H1 (cell line): ENCODE measurements at regions not wholly inside any gene's neighbourhood (a gene's known extent, or its start where the extent isn't known, plus 50 kb on each side); places are given as distances from the start of the nearest gene placed in this dataset.

ENCODE experiments used
- CTCF ChIA-PET: fragments of 300-600 bp; sonication (Branson Sonifier 250); formaldehyde crosslinking; loops from one replicate; lab custom pipeline; 2021; ENCODE audit not compliant: partially characterized antibody; lab: Charles Lee
- POLR2A ChIA-PET: fragments of 300-600 bp; sonication (Branson Sonifier 250); formaldehyde crosslinking; loops from one replicate; lab custom pipeline; 2021; ENCODE audit warnings: inconsistent platforms; ENCODE audit not compliant: partially characterized antibody; lab: Charles Lee
- DNase-seq, 2 experiments: peaks; one replicate each; pipeline versions ENCODE4 v3.0.0 to v3.0.0-alpha.2; 2010 to 2022; ENCODE audit warnings: low spot score in 2 of 2, low read depth in 1 of 2, mixed read lengths in 1 of 2
- FAIRE-seq: peaks from 2 replicates; lab custom pipeline; 2011; peaks lifted over from hg19 to GRCh38; lab: Jason Lieb, UNC
- H2AFZ ChIP-seq: 2 replicates; pipeline ENCODE4 v1.8.1; 2012; ENCODE audit warnings: low read length, inconsistent platforms
- H2AK5ac ChIP-seq: 2 replicates; pipeline ENCODE4 v1.6.1; 2013; ENCODE audit warnings: low read depth, low read length
- H2BK120ac ChIP-seq: replicated peaks from 2 replicates; pipeline ENCODE3; 2013; ENCODE audit warnings: low read depth, low read length, inconsistent platforms
- H2BK12ac ChIP-seq: 2 replicates; pipeline ENCODE4 v1.6.1; 2013; ENCODE audit warnings: low read depth, low read length
- H2BK15ac ChIP-seq: 2 replicates; pipeline ENCODE4 v1.6.1; 2013; ENCODE audit warnings: low read length
- H2BK20ac ChIP-seq: 2 replicates; pipeline ENCODE4 v1.6.1; 2013; ENCODE audit warnings: low read length
- H2BK5ac ChIP-seq: 2 replicates; pipeline ENCODE4 v1.6.1; 2013; ENCODE audit warnings: low read depth, low read length
- H3K14ac ChIP-seq: 2 replicates; pipeline ENCODE4 v1.6.1; 2013; ENCODE audit warnings: inconsistent platforms; ENCODE audit not compliant: insufficient read length
- H3K18ac ChIP-seq: 2 replicates; pipeline ENCODE4 v1.6.1; 2013; ENCODE audit warnings: low read length; ENCODE audit errors: extremely low read depth
- H3K23ac ChIP-seq: 2 replicates; pipeline ENCODE4 v1.6.1; 2013; ENCODE audit warnings: inconsistent platforms; ENCODE audit not compliant: insufficient read length
- H3K23me2 ChIP-seq: 2 replicates; pipeline ENCODE4 v1.6.1; 2013; ENCODE audit warnings: low read depth, low read length
- H3K27ac ChIP-seq: 2 replicates; pipeline ENCODE4 v1.6.1; 2011; ENCODE audit warnings: low read depth, low read length, inconsistent platforms
- H3K27me3 ChIP-seq, 4 experiments: replicated peaks in 1 of 4; 1 replicate in 1 of 4; 2 replicates in 3 of 4; pipeline versions ENCODE4 v1.6.1 to v1.8.1; 2011 to 2013; ENCODE audit warnings: low read length in 3 of 4, mild to moderate bottlenecking in 3 of 4, inconsistent platforms in 2 of 4, mixed read lengths in 2 of 4, moderate library complexity in 1 of 4; ENCODE audit not compliant: control insufficient read depth in 3 of 4, insufficient read depth in 3 of 4; ENCODE audit errors: extremely low read depth in 1 of 4
- H3K36me3 ChIP-seq, 4 experiments: 2 replicates each; pipeline versions ENCODE4 v1.6.1 to v1.8.1; 2011 to 2013; ENCODE audit warnings: mild to moderate bottlenecking in 4 of 4, low read length in 3 of 4, moderate library complexity in 2 of 4, control low read depth in 1 of 4, inconsistent platforms in 1 of 4; ENCODE audit not compliant: insufficient read depth in 4 of 4, control insufficient read depth in 2 of 4
- H3K4ac ChIP-seq: replicated peaks from 2 replicates; pipeline ENCODE3; 2013; ENCODE audit warnings: low read length, low read depth, mixed read lengths, inconsistent platforms; ENCODE audit not compliant: insufficient read length
- H3K4me1 ChIP-seq, 4 experiments: replicated peaks in 1 of 4; 1 replicate in 1 of 4; 2 replicates in 3 of 4; pipeline versions ENCODE4 v1.6.1 to v1.8.1; 2011 to 2013; ENCODE audit warnings: low read length in 3 of 4, inconsistent platforms in 2 of 4, mixed read lengths in 1 of 4; ENCODE audit not compliant: insufficient read depth in 4 of 4, control insufficient read depth in 3 of 4
- H3K4me2 ChIP-seq, 2 experiments: 2 replicates each; pipeline versions ENCODE4 v1.6.1 to v1.8.1; 2011 to 2013; ENCODE audit warnings: low read depth in 2 of 2, low read length in 2 of 2, control low read depth in 1 of 2, inconsistent platforms in 1 of 2, mild to moderate bottlenecking in 1 of 2; ENCODE audit not compliant: insufficient read depth in 1 of 2
- H3K4me3 ChIP-seq, 4 experiments: fragments of 200-600, 300-600 bp in 1 of 4; sonication (generic), shearing (Covaris generic), sonication (Bioruptor Twin) in 1 of 4; 2 replicates each; pipeline versions ENCODE4 v1.5.1 to v1.8.1; 2011 to 2016; ENCODE audit warnings: low read length in 4 of 4, low read depth in 3 of 4, control low read depth in 2 of 4, inconsistent platforms in 2 of 4, mild to moderate bottlenecking in 2 of 4, mixed read lengths in 1 of 4, moderate library complexity in 1 of 4; ENCODE audit not compliant: insufficient read depth in 2 of 4; ENCODE audit errors: extremely low read depth in 1 of 4
- H3K56ac ChIP-seq: replicated peaks from 2 replicates; pipeline ENCODE3; 2013; ENCODE audit warnings: low read depth, mild to moderate bottlenecking, mixed read lengths, low read length, inconsistent platforms; ENCODE audit not compliant: insufficient read length
- H3K79me1 ChIP-seq: 2 replicates; pipeline ENCODE4 v1.6.1; 2013; ENCODE audit warnings: low read depth, low read length, control low read depth
- H3K79me2 ChIP-seq, 2 experiments: 2 replicates each; pipeline versions ENCODE4 v1.6.1 to v1.8.1; 2012 to 2013; ENCODE audit warnings: low read length in 2 of 2, mild to moderate bottlenecking in 2 of 2, inconsistent platforms in 1 of 2; ENCODE audit not compliant: insufficient read depth in 2 of 2, control insufficient read depth in 1 of 2
- H3K9ac ChIP-seq, 4 experiments: replicated peaks in 1 of 4; 1 replicate in 1 of 4; 2 replicates in 3 of 4; pipeline versions ENCODE4 v1.6.1 to v1.8.1; 2011 to 2013; ENCODE audit warnings: low read depth in 3 of 4, low read length in 3 of 4, control low read depth in 2 of 4, mild to moderate bottlenecking in 2 of 4, moderate library complexity in 2 of 4, inconsistent platforms in 1 of 4; ENCODE audit errors: extremely low read depth in 1 of 4
- H3K9me3 ChIP-seq, 2 experiments: 2 replicates each; pipeline versions ENCODE4 v1.6.1 to v1.8.1; 2012 to 2013; ENCODE audit warnings: mild to moderate bottlenecking in 2 of 2, moderate library complexity in 2 of 2, control low read depth in 1 of 2, inconsistent platforms in 1 of 2, low read depth in 1 of 2, low read length in 1 of 2, mixed read lengths in 1 of 2; ENCODE audit not compliant: insufficient read depth in 2 of 2
- H4K20me1 ChIP-seq, 2 experiments: replicated peaks in 1 of 2; 2 replicates each; pipeline versions ENCODE3 to v1.8.1; 2011 to 2013; ENCODE audit warnings: inconsistent platforms in 2 of 2, low read length in 2 of 2, mild to moderate bottlenecking in 1 of 2; ENCODE audit not compliant: insufficient read depth in 2 of 2, control insufficient read depth in 1 of 2
- H4K5ac ChIP-seq: 2 replicates; pipeline ENCODE4 v1.6.1; 2013; ENCODE audit warnings: low read length, low read depth, mixed read lengths, inconsistent platforms; ENCODE audit not compliant: insufficient read length
- H4K8ac ChIP-seq: 2 replicates; pipeline ENCODE4 v1.8.0; 2013; ENCODE audit warnings: mild to moderate bottlenecking, moderate library complexity, low read length, inconsistent platforms; ENCODE audit not compliant: insufficient read depth; ENCODE audit errors: extremely low read depth
- H4K91ac ChIP-seq: replicated peaks from 2 replicates; pipeline ENCODE3; 2013; ENCODE audit warnings: low read length, mixed read lengths, inconsistent platforms; ENCODE audit not compliant: insufficient read length
- CBX8 ChIP-seq: fragments of 300-800, 300-1000 bp; sonication (generic); IDR thresholded peaks from 2 replicates; pipeline ENCODE4 v1.7.1; 2016; ENCODE audit warnings: low read depth, low read length, borderline replicate concordance
- CHD2 ChIP-seq: IDR thresholded peaks from 2 replicates; pipeline ENCODE4 v1.6.1; 2012; ENCODE audit warnings: low read length, improper control_type of control experiment
- HDAC2 ChIP-seq, 2 experiments: fragments of 300-600 bp in 1 of 2; sonication (generic) in 1 of 2; IDR thresholded peaks; 2 replicates each; pipeline ENCODE4 v1.6.1; 2011 to 2012; ENCODE audit warnings: low read depth in 2 of 2, low read length in 2 of 2, mild to moderate bottlenecking in 2 of 2, moderate library complexity in 2 of 2, borderline replicate concordance in 1 of 2, inconsistent platforms in 1 of 2
- JUN ChIP-seq: IDR thresholded peaks from 2 replicates; pipeline ENCODE4 v1.6.1; 2011; ENCODE audit warnings: low read depth, mild to moderate bottlenecking, improper control_type of control experiment, low read length
- PHF8 ChIP-seq: fragments of 200-600 bp; sonication (generic); conservative IDR thresholded peaks from 2 replicates; pipeline ENCODE4 v1.7.1; 2012; ENCODE audit warnings: low read depth, mild to moderate bottlenecking, inconsistent platforms, low read length, moderate library complexity
- RAD21 ChIP-seq, 2 experiments: IDR thresholded peaks in 1 of 2; conservative IDR thresholded peaks in 1 of 2; 2 replicates each; pipeline ENCODE4 v1.6.1; 2011; ENCODE audit warnings: low read depth in 2 of 2, low read length in 2 of 2, improper control_type of control experiment in 1 of 2, inconsistent platforms in 1 of 2, mild to moderate bottlenecking in 1 of 2, moderate library complexity in 1 of 2
- SRF ChIP-seq: IDR thresholded peaks from 2 replicates; pipeline ENCODE4 v1.6.1; 2011; ENCODE audit warnings: mild to moderate bottlenecking, low read depth, low read length, moderate library complexity
- SUZ12 ChIP-seq: fragments of 200-600 bp; sonication (generic); IDR thresholded peaks from 2 replicates; pipeline ENCODE4 v1.6.1; 2012; ENCODE audit warnings: mild to moderate bottlenecking, inconsistent platforms, low read length, moderate library complexity, mixed read lengths
- TAF1 ChIP-seq: IDR thresholded peaks from 2 replicates; pipeline ENCODE4 v1.6.1; 2011; ENCODE audit warnings: mild to moderate bottlenecking, low read depth, low read length
- YY1 ChIP-seq: IDR thresholded peaks from 2 replicates; pipeline ENCODE4 v1.6.1; 2011; ENCODE audit warnings: low read depth, mild to moderate bottlenecking, low read length
- WGBS, 2 experiments: shearing (Covaris generic) in 1 of 2; methylation state at CpG; one replicate each; pipeline versions ENCODE4 v1.1.6 to v1.1.7; 2013 to 2015; ENCODE audit warnings: low lambda C conversion rate in 2 of 2, mixed read lengths in 2 of 2, inconsistent platforms in 1 of 2, low coverage in 1 of 2, missing lambda C conversion rate in 1 of 2; ENCODE audit not compliant: insufficient replicate concordance in 2 of 2, insufficient coverage in 1 of 2, insufficient read length in 1 of 2; ENCODE audit errors: extremely low coverage in 1 of 2, missing lambda C conversion rate in 1 of 2; 5-methylcytosine and 5-hydroxymethylcytosine counted together
- TF ChIP-seq, protein P1 (sequence below): IDR thresholded peaks from 2 replicates; pipeline ENCODE4 v1.6.1; 2011; ENCODE audit warnings: low read depth, mild to moderate bottlenecking, low read length; ENCODE audit not compliant: insufficient read depth

DNA sequence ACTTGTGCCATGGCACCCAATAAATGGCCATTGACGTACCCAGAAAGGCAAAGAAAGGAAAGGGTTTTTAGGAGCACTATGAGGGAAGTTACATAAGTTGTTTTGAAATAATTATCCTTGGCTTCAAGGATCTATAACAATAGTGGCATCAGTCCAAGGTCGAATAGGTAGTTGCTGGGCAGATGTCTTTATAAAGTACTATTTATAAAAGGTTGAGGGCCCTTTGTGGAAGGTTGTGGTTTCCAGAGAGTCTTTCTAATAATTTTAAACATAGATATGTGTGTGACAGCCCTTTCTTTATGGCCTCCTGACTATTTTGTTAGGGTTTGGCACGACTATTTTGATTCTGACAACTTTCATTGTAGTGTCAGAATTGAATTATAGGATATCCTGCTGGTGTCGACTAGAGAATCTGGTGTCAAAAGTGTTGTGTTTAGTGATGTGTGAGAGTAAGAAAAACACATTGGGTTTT is 260.5 kb downstream of the PYDC2 start:
- no peak for DNase-seq
- Histone ChIP-seq H4K8ac (no peak overlapping the region), H2AK5ac (no peak overlapping the region), H3K4me3 (no peak overlapping the region), H2BK15ac (no peak overlapping the region), H2BK12ac (no peak overlapping the region), H2AFZ (no peak overlapping the region), H3K56ac (no peak overlapping the region), H3K14ac (no peak overlapping the region), H3K36me3 (no peaks in the 10 kb centered on the region), H3K4ac (no peak overlapping the region), H4K5ac (no peak overlapping the region), H3K9ac (no peak overlapping the region), H3K4me2 (no peak overlapping the region), H3K27me3 (no peaks in the 10 kb centered on the region), H4K91ac (no peak overlapping the region), H3K4me1 (peaks cover 0 to 2% (median 0%) of the 10 kb centered on the region in 4 experiments; a peak in 1 of 7 replicates), H3K27ac (no peak overlapping the region), H3K79me1 (no peaks in the 10 kb centered on the region), H4K20me1 (no peaks in the 10 kb centered on the region), H2BK20ac (no peak overlapping the region), H3K9me3 (no peaks in the 10 kb centered on the region), H3K18ac (no peak overlapping the region), H3K79me2 (no peaks in the 10 kb centered on the region), H3K23ac (no peak overlapping the region), H2BK5ac (no peak overlapping the region), H2BK120ac (no peak overlapping the region), H3K23me2 (no peaks in the 10 kb centered on the region)
- ChIA-PET CTCF (no interaction called here), POLR2A (no interaction called here)
- 91% methylated on average over 4 of the region's 4 CpGs; no CpG with 5 or more reads in 1 of the 2 experiments for WGBS, 2 experiments
- FAIRE-seq = no peak
- no peak for TF ChIP-seq RAD21 (IDR thresholded peaks at IDR 0.05 in 1 of 2, conservative IDR thresholded peaks at IDR 0.05 in 1 of 2; ENCODE audit: low read depth in 2 of 2, low read length in 2 of 2)
- TF ChIP-seq SUZ12 = no peak
- TF ChIP-seq PHF8 = no peak
- TF ChIP-seq YY1 = no peak
- TF ChIP-seq TAF1 = no peak
- TF ChIP-seq CHD2 = no peak
- TF ChIP-seq CBX8 = no peak
- no peak for TF ChIP-seq HDAC2 (IDR thresholded peaks at IDR 0.05; ENCODE audit: borderline replicate concordance in 1 of 2, low read depth in 2 of 2, low read length in 2 of 2)
- TF ChIP-seq JUN = no peak
- TF ChIP-seq, protein P1, sequence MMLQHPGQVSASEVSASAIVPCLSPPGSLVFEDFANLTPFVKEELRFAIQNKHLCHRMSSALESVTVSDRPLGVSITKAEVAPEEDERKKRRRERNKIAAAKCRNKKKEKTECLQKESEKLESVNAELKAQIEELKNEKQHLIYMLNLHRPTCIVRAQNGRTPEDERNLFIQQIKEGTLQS = no peak
- no peak for TF ChIP-seq SRF
